GM12878 (cell line): ENCODE measurements at regions not wholly inside any gene's neighbourhood (a gene's known extent, or its start where the extent isn't known, plus 50 kb on each side); places are given as distances from the start of the nearest gene placed in this dataset.

Experiments
- ATAC-seq: fragments of 200-7000 bp; cut with Tn5 transposase; 3 replicates; pipeline ENCODE4 v1.9.1; 2020; ENCODE audit warnings: mild to moderate bottlenecking, moderate library complexity
- BruUV-seq: library from RNA; stranded (reverse); fragments of 400-500 nt; replicated peaks from 2 replicates; lab custom pipeline; 2021; lab: Mats Ljungman, UMichigan
- CTCF ChIA-PET: fragments of 300-600 bp; sonication (Branson Sonifier 250); formaldehyde crosslinking; extraction: SDS; loops from one replicate; lab custom pipeline; 2021; ENCODE audit warnings: inconsistent platforms; lab: Yijun Ruan, JAX
- POLR2A ChIA-PET: fragments of 350-600 bp; formaldehyde crosslinking; extraction: SDS; loops from one replicate; lab custom pipeline; 2021; ENCODE audit warnings: inconsistent platforms; lab: Charles Lee
- RAD21 ChIA-PET: fragments of 300-600 bp; sonication (Branson Sonifier 250); formaldehyde crosslinking; loops from one replicate; lab custom pipeline; 2023; ENCODE audit warnings: antibody characterized with exemption; ENCODE audit not compliant: unreplicated experiment; lab: Charles Lee
- SMC1A ChIA-PET: fragments of 300-600 bp; sonication (Branson Sonifier 250); formaldehyde crosslinking; loops from one replicate; lab custom pipeline; 2023; ENCODE audit not compliant: unreplicated experiment, uncharacterized antibody; lab: Charles Lee
- DNase-seq: peaks from one replicate; pipeline ENCODE4 v3.0.0-alpha.2; 2011; ENCODE audit warnings: low read depth, low spot score
- FAIRE-seq: peaks from 3 replicates; lab custom pipeline; 2011; peaks lifted over from hg19 to GRCh38; lab: Jason Lieb, UNC
- H2AFZ ChIP-seq: 2 replicates; pipeline ENCODE4 v1.6.0; 2011; ENCODE audit warnings: low read depth, low read length, control low read depth; ENCODE audit not compliant: control insufficient read depth
- H3K27ac ChIP-seq: 2 replicates; pipeline ENCODE4 v1.5.1; 2011; ENCODE audit warnings: control low read depth; ENCODE audit not compliant: control insufficient read depth, insufficient read depth
- H3K27me3 ChIP-seq, 2 experiments: replicated peaks in 1 of 2; 2 replicates each; pipeline versions ENCODE4 v1.6.0 to v1.6.1; 2011; ENCODE audit warnings: low read length in 1 of 2; ENCODE audit not compliant: control insufficient read depth in 2 of 2, insufficient read depth in 2 of 2
- H3K36me3 ChIP-seq, 2 experiments: 2 replicates each; pipeline ENCODE4 v1.5.1; 2011; ENCODE audit warnings: low read length in 1 of 2; ENCODE audit not compliant: control insufficient read depth in 2 of 2, insufficient read depth in 2 of 2
- H3K4me1 ChIP-seq: 2 replicates; pipeline ENCODE4 v1.6.1; 2011; ENCODE audit warnings: mild to moderate bottlenecking, low read length, moderate library complexity, mixed read lengths; ENCODE audit not compliant: control insufficient read depth, insufficient read depth
- H3K4me2 ChIP-seq: 2 replicates; pipeline ENCODE4 v1.6.0; 2011; ENCODE audit warnings: control low read depth; ENCODE audit not compliant: control insufficient read depth, insufficient read depth
- H3K4me3 ChIP-seq: fragments of 200-600 bp; sonication (generic); 2 replicates; pipeline ENCODE4 v1.5.1; 2016
- H3K79me2 ChIP-seq: 2 replicates; pipeline ENCODE4 v1.6.0; 2011; ENCODE audit warnings: low read length; ENCODE audit not compliant: control insufficient read depth, insufficient read depth
- H3K9ac ChIP-seq: 2 replicates; pipeline ENCODE4 v1.8.0; 2011; ENCODE audit warnings: low read length, control low read depth, mixed read lengths; ENCODE audit not compliant: control insufficient read depth, insufficient read depth
- H3K9me3 ChIP-seq: replicated peaks from 3 replicates; pipeline ENCODE4 v1.5.1; 2011; ENCODE audit warnings: mild to moderate bottlenecking, low read length; ENCODE audit not compliant: control insufficient read depth, insufficient read depth
- H4K20me1 ChIP-seq: 2 replicates; pipeline ENCODE4 v1.6.0; 2011; ENCODE audit not compliant: control insufficient read depth, insufficient read depth
- ATF7 ChIP-seq: fragments of 450-650 bp; IDR thresholded peaks from 2 replicates; pipeline ENCODE4 v1.6.1; 2016; ENCODE audit warnings: low read depth, mild to moderate bottlenecking
- JUNB ChIP-seq: IDR thresholded peaks from 2 replicates; pipeline ENCODE4 v1.6.1; 2016; ENCODE audit warnings: antibody characterized with exemption, mild to moderate bottlenecking
- NBN ChIP-seq: fragments of 450-650 bp; IDR thresholded peaks from 2 replicates; pipeline ENCODE4 v1.6.1; 2016
- NRF1 ChIP-seq: conservative IDR thresholded peaks from 2 replicates; pipeline ENCODE4 v1.6.1; 2011; ENCODE audit warnings: mild to moderate bottlenecking, low read depth, low read length, improper control_type of control experiment
- POLR2AphosphoS5 ChIP-seq: IDR thresholded peaks from 2 replicates; pipeline ENCODE4 v1.6.1; 2011; ENCODE audit warnings: mild to moderate bottlenecking, low read length, inconsistent platforms
- SIN3A ChIP-seq: IDR thresholded peaks from 2 replicates; pipeline ENCODE4 v1.6.1; 2012; ENCODE audit warnings: low read depth, low read length, improper control_type of control experiment
- SMAD5 ChIP-seq: IDR thresholded peaks from 2 replicates; pipeline ENCODE4 v1.6.1; 2016; ENCODE audit warnings: antibody characterized with exemption, low read depth
- WGBS: methylation state at CpG from one replicate; pipeline ENCODE4 v1.1.6; 2016; ENCODE audit warnings: low lambda C conversion rate; ENCODE audit not compliant: insufficient replicate concordance, insufficient coverage; ENCODE audit errors: missing lambda C conversion rate; 5-methylcytosine and 5-hydroxymethylcytosine counted together
- in situ Hi-C: fragments of 300-500 bp; cut with MboI; formaldehyde crosslinking; loops from 9 replicates; pipeline ENCODE4 v1.14.3; 2018; ENCODE audit warnings: mixed read lengths
- intact Hi-C: fragments of 100-400 bp; cut with micrococcal nuclease; formaldehyde crosslinking; loops from one replicate; pipeline ENCODE4 v1.14.2; 2022; ENCODE audit not compliant: unreplicated experiment
- TF ChIP-seq, protein P1 (sequence below): fragments of 450-650 bp; formaldehyde crosslinking; IDR thresholded peaks from 2 replicates; pipeline ENCODE4 v1.4.0; 2022; ENCODE audit warnings: mild to moderate bottlenecking, moderate library complexity
- TF ChIP-seq, protein P2 (sequence below): fragments of 450-650 bp; IDR thresholded peaks from 2 replicates; pipeline ENCODE4 v1.6.1; 2017; ENCODE audit warnings: mild to moderate bottlenecking, moderate library complexity
- TF ChIP-seq, protein P3 (sequence below): IDR thresholded peaks from 2 replicates; pipeline ENCODE4 v1.6.1; 2011; ENCODE audit warnings: mild to moderate bottlenecking, low read depth, low read length, moderate library complexity; ENCODE audit not compliant: insufficient replicate concordance

DNA sequence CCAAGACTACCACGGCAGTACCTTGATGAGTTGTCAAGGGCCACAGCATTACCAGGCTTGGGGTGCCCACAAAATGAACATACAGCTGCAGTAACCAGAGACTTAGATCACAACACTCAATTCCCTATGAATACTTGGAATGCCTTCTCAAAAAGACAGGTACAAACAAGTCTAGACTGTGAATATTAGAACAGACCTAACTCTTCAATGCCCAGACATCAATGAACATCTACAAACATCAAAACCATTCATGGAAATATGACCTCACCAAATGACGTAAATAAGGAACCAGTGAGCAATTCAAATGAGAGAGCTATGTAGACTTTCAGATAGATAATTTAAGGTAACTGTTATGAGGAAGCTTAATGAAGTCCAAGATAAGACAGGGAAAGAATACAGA, 185.1 kb upstream of the POU1F1 start (continued):
- TF ChIP-seq, protein P1, sequence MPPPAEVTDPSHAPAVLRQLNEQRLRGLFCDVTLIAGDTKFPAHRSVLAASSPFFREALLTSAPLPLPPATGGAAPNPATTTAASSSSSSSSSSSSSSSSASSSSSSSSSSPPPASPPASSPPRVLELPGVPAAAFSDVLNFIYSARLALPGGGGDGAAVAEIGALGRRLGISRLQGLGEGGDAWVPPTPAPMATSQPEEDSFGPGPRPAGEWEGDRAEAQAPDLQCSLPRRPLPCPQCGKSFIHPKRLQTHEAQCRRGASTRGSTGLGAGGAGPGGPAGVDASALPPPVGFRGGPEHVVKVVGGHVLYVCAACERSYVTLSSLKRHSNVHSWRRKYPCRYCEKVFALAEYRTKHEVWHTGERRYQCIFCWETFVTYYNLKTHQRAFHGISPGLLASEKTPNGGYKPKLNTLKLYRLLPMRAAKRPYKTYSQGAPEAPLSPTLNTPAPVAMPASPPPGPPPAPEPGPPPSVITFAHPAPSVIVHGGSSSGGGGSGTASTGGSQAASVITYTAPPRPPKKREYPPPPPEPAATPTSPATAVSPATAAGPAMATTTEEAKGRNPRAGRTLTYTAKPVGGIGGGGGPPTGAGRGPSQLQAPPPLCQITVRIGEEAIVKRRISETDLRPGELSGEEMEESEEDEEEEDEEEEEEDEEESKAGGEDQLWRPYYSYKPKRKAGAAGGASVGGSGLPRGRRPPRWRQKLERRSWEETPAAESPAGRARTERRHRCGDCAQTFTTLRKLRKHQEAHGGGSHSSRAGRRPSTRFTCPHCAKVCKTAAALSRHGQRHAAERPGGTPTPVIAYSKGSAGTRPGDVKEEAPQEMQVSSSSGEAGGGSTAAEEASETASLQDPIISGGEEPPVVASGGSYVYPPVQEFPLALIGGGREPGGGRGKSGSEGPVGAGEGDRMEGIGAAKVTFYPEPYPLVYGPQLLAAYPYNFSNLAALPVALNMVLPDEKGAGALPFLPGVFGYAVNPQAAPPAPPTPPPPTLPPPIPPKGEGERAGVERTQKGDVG (CRISPR knock-in tag): no peak
- TF ChIP-seq, all 136 proteins: peak for 0

DNA sequence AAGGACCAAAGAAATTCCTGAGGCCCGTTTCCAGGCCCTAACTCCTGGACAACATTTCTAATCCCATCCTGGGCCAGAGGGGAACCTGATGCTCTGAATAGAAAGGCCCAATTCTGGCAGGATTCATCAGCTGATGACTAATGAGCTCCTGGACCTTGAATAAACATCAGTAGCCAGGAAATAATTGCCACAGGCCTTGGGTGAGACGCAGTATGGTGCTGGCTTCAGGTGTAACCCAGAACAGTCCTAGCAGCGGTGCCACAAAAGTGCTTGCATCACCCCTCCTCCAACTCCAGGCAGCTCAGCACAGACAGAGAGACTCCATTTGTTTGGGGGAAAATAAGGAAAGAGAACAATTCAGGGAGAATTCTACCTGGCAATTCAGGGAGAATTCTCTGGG, 184.7 kb upstream of the POU1F1 start:
- in situ Hi-C loops: no loop called here
- Histone ChIP-seq H3K4me2 (no peak overlapping the region), H3K27ac (no peak overlapping the region), H3K9me3 (no peaks in the 10 kb centered on the region), H3K79me2 (no peaks in the 10 kb centered on the region), H3K9ac (no peak overlapping the region), H3K36me3 (no peaks in the 10 kb centered on the region), H3K27me3 (no peaks in the 10 kb centered on the region), H3K4me3 (no peak overlapping the region), H4K20me1 (no peaks in the 10 kb centered on the region), H2AFZ (no peak overlapping the region), H3K4me1 (no peaks in the 10 kb centered on the region)
- TF ChIP-seq, protein P2, sequence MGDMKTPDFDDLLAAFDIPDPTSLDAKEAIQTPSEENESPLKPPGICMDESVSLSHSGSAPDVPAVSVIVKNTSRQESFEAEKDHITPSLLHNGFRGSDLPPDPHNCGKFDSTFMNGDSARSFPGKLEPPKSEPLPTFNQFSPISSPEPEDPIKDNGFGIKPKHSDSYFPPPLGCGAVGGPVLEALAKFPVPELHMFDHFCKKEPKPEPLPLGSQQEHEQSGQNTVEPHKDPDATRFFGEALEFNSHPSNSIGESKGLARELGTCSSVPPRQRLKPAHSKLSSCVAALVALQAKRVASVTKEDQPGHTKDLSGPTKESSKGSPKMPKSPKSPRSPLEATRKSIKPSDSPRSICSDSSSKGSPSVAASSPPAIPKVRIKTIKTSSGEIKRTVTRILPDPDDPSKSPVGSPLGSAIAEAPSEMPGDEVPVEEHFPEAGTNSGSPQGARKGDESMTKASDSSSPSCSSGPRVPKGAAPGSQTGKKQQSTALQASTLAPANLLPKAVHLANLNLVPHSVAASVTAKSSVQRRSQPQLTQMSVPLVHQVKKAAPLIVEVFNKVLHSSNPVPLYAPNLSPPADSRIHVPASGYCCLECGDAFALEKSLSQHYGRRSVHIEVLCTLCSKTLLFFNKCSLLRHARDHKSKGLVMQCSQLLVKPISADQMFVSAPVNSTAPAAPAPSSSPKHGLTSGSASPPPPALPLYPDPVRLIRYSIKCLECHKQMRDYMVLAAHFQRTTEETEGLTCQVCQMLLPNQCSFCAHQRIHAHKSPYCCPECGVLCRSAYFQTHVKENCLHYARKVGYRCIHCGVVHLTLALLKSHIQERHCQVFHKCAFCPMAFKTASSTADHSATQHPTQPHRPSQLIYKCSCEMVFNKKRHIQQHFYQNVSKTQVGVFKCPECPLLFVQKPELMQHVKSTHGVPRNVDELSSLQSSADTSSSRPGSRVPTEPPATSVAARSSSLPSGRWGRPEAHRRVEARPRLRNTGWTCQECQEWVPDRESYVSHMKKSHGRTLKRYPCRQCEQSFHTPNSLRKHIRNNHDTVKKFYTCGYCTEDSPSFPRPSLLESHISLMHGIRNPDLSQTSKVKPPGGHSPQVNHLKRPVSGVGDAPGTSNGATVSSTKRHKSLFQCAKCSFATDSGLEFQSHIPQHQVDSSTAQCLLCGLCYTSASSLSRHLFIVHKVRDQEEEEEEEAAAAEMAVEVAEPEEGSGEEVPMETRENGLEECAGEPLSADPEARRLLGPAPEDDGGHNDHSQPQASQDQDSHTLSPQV: no peak
- TF ChIP-seq, protein P3, sequence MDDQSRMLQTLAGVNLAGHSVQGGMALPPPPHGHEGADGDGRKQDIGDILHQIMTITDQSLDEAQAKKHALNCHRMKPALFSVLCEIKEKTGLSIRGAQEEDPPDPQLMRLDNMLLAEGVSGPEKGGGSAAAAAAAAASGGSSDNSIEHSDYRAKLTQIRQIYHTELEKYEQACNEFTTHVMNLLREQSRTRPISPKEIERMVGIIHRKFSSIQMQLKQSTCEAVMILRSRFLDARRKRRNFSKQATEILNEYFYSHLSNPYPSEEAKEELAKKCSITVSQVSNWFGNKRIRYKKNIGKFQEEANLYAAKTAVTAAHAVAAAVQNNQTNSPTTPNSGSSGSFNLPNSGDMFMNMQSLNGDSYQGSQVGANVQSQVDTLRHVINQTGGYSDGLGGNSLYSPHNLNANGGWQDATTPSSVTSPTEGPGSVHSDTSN: no peak
- TF ChIP-seq SIN3A (no peak), NRF1 (no peak), ATF7 (no peak), JUNB (no peak), SMAD5 (no peak), NBN (no peak), POLR2AphosphoS5 (no peak)
- ChIA-PET SMC1A (no interaction called here), POLR2A (no interaction called here), CTCF (no interaction called here), RAD21 (no interaction called here)
- 16% methylated on average over 3 of the region's 3 CpGs for whole genome bisulfite sequencing
- ATAC-seq (no peak), DNase-seq (no peak), FAIRE-seq (no peak)
- no TSS peak for BruUV-seq
- intact Hi-C loops: no loop called here
